HG03354 (cell line): ENCODE measurements at regions not wholly inside any gene's neighbourhood (a gene's known extent, or its start where the extent isn't known, plus 50 kb on each side); places are given as distances from the start of the nearest gene placed in this dataset.
A peak's percentile ranks its signal among the peaks of the same experiment; 100 is the strongest.
"Not testable (repeated sequence)": the region's sequence is repeated elsewhere in the genome, so short reads cannot be mapped to it uniquely, and the experiment has no call there.

Experiments used
- ATAC-seq: cut with Tn5 transposase; IDR thresholded peaks from one replicate; pipeline ENCODE4 v1.9.1; 2021; ENCODE audit warnings: mild to moderate bottlenecking; ENCODE audit not compliant: unreplicated experiment, poor library complexity, severe bottlenecking

- no peak for ATAC-seq
These were observed 424.3 kb upstream of the CXADR start for GRCh38 chr21:17088500-17088899.

DNA sequence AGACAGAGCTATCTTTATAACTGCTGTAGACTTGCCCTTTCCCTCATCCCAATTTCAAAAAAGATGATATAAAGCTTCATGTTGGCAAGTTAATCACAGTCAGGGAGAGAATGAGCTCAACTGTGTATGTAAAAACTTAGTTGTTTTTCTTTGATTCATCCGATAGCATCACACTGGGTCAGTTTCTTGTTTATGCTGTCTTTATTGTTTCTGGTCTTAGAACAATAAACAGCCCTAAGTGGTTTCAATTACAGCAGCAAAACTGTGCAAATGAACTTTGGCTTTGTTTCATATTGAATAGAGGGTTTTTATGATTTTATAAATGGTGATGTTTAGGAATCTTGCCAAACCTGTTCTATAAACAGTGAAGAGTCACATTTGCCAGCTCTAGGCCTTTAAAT is 423.8 kb upstream of the CXADR start:
- ATAC-seq, result no peak

DNA sequence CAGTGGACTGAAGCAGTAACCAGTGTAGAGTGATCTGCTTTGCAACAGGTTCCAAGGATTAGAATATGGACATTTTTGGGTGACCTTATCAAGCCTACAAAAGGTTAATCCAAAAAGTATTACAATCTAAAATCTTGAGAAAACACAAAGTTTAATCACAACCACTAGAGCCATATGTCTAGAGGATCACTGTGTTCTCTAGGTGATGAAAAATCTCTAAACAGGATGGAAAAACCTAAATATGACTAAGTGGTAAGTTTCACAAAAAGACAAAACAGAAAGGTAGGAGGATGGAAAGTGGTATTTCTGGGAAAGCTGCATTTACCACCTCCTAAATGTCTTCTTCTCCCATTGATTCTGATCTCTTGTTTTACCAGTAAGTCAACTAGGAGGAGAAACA is 411.1 kb upstream of the CXADR start:
- ATAC-seq, result no peak

- no peak for ATAC-seq
These were observed 406.9 kb upstream of the CXADR start for GRCh38 chr21:17105932-17106331.

DNA sequence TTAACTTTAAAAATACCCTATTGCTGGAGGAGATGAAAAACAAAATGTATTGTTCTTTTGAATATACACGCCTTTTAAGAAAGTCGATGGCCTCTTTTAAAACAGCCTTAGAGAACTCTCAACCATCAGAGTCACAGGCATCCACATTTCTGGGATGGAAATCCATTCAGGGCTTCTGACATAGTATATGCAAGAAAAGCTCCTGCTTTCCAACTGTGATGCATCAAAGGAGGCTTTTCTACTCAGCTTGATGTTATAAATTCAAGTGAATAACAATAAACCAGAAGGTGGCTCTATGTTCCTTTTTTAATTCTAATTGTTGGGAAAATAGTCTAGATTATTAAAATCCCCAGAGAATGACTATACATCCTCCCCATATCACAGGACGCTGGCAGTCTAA is 398.8 kb upstream of the CXADR start:
- ATAC-seq, result no peak

- no peak for ATAC-seq
These were observed 394.0 kb upstream of the CXADR start for GRCh38 chr21:17118638-17119384.

- no peak for ATAC-seq
These were observed 393.2 kb upstream of the CXADR start for GRCh38 chr21:17119466-17120297.

DNA sequence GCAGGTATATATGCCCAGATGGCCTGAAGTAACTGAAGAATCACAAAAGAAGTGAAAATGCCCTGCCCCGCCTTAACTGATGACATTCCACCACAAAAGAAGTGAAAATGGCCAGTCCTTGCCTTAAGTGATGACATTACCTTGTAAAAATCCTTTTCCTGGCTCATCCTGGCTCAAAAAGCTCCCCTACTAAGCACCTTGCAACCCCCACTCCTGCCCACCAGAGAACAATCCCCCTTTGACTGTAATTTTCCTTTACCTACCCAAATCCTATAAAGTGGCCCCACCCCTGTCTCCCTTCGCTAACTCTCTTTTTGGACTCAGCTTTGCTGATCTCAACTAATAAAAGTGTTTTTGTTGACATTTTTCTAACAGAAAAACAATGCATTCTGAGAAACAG is 385.4 kb upstream of the CXADR start:
- ATAC-seq, result not testable (repeated sequence)

DNA sequence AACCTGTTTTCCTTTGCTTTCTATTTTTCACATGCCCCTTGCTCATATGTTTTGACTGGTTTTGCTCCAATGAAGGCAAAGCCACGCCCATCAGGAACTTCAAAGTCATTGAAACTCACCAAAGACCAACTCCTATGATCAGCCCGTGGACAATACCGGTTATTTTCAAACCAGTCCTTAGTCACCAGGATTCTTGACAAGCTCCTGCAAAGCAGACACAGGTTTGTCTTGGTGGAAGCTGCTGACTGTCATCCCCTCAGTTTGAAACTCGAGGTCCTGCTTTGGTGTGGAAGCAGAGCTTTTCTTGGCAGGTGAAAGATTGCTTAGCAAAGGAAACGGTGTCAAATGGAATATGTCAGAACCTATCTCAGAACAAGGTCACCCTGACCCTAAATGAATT is 384.7 kb upstream of the CXADR start:
- no peak for ATAC-seq

GRCh38 chr21:17139159-17139558 is 373.7 kb upstream of the CXADR start:
- not testable (repeated sequence) for ATAC-seq

GRCh38 chr21:17139696-17140095 is 373.1 kb upstream of the CXADR start:
- peak; percentile 65 for ATAC-seq

DNA sequence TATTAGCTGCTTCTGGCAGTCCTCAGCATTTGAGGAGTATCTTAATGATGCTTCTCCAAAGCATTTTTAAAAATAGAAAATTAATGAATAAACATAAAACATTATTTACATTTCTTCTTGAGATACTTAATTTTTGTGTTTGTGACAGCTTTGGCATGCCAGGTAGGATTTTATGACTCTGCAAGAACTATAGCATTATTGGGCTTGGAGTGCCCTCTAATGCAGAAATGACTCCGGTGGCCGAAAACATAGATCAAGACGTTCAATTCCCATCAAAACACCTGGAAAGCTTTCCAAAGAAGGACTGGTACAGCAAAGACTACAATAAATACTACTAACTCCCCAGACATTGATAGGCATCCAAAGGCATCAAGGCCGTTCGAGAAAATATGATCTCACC is 366.4 kb upstream of the CXADR start:
- no peak for ATAC-seq

DNA sequence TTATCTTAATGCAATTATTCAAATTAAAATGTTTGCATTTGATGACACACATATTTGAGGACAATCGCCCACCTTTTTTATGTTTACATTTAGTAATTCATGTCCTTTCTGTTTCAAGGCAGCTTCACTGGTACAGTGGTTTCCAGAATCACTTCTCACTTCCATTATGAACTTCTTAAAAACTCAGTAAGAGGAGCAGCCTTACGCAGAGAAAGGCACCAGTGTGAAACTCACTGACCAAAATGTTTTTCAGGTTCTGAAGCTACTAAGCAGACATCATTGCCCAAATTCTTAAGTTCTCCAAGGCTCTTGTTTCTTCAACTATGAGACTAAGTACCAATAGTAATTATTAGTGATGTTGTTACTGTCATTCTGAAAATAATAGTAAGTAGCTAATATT is 353.1 kb upstream of the CXADR start:
- ATAC-seq, result no peak

- ATAC-seq, result no peak
These were observed 327.2 kb upstream of the CXADR start for GRCh38 chr21:17185674-17186073.

DNA sequence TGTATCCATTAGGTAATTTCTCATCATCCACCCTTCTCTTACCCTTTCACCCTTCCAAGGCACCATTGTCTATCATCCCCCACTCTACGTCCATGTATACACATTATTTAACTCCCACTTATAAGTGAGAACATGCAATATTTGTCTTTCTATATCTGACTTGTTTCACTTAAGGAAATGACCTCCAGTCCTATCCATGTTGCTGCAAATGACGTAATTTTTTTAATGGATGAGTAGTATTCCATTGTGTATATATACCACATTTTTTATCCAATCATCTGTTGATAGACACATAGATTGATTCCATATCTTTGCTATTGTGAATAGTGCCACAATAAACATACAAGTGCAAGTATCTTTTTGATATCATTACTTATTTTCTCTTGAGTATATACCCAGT is 322.9 kb upstream of the CXADR start:
- no peak for ATAC-seq

- ATAC-seq, result no peak
These were observed 321.4 kb upstream of the CXADR start for GRCh38 chr21:17191346-17191993.

DNA sequence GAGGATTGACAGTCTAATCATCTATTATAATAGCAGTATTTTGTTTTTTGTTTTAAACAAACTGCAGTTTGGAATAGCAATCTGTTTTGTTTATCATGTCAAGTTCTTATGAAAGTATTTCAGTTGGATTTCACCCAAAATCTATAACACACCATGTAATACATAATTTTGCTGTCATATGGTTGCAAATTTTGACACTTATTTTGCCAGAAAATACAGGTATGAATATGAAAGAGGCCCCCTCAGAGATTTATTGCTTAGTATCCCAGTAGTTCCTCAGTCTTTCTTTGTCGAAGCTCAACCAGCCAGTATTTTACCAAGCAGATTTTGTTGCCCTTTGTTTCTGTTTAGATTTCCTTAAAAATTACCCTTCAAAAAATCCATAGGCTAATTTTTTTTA is 317.5 kb upstream of the CXADR start:
- ATAC-seq, result no peak

GRCh38 chr21:17195976-17196375 is 316.9 kb upstream of the CXADR start:
- ATAC-seq, result no peak

- ATAC-seq, result no peak
These were observed 316.2 kb upstream of the CXADR start for GRCh38 chr21:17196623-17197022.

GRCh38 chr21:17197996-17198395 is 314.8 kb upstream of the CXADR start:
- ATAC-seq, result no peak

GRCh38 chr21:17200250-17200649 is 312.6 kb upstream of the CXADR start:
- no peak for ATAC-seq
